Chondrocyte (in vitro differentiated cells): ENCODE measurements at regions not wholly inside any gene's neighbourhood (a gene's known extent, or its start where the extent isn't known, plus 50 kb on each side); places are given as distances from the start of the nearest gene placed in this dataset.

Experiments used
- DNase-seq: peaks from one replicate; pipeline ENCODE4 v3.0.0; 2021; ENCODE audit warnings: mixed read lengths, low spot score
- H3K27ac Mint-ChIP-seq: one replicate; pipeline ENCODE4 v1.8.0; 2021; ENCODE audit warnings: mild to moderate bottlenecking, moderate library complexity, mixed read lengths; ENCODE audit not compliant: unreplicated experiment
- H3K27me3 Mint-ChIP-seq: 2 replicates; pipeline ENCODE4 v1.8.0; 2021; ENCODE audit warnings: low read depth, mixed read lengths
- H3K36me3 Mint-ChIP-seq: 2 replicates; pipeline ENCODE4 v1.8.0; 2021; ENCODE audit warnings: low read depth, mixed read lengths
- H3K4me1 Mint-ChIP-seq: 2 replicates; pipeline ENCODE4 v1.8.0; 2021; ENCODE audit warnings: low read depth, mild to moderate bottlenecking, mixed read lengths
- H3K4me3 Mint-ChIP-seq: one replicate; pipeline ENCODE4 v1.8.0; 2021; ENCODE audit warnings: mild to moderate bottlenecking, moderate library complexity, mixed read lengths; ENCODE audit not compliant: unreplicated experiment
- H3K9me3 Mint-ChIP-seq: 2 replicates; pipeline ENCODE4 v1.8.0; 2021; ENCODE audit warnings: low read depth, mixed read lengths
- CTCF ChIP-seq: fragments of 200-600 bp; sonication (generic); IDR thresholded peaks from 2 replicates; pipeline ENCODE4 v1.5.0; 2021; ENCODE audit warnings: antibody characterized with exemption, mild to moderate bottlenecking, moderate library complexity

- H3K9me3 Mint-ChIP-seq = peaks cover 53% of the 10 kb centered on the region
- no peak overlapping the region for H3K27ac Mint-ChIP-seq
- H3K36me3 Mint-ChIP-seq = no peaks in the 10 kb centered on the region
- H3K4me1 Mint-ChIP-seq = no peaks in the 10 kb centered on the region
- no peak overlapping the region for H3K4me3 Mint-ChIP-seq
- DNase-seq = no peak
- TF ChIP-seq CTCF = no peak
- H3K27me3 Mint-ChIP-seq = no peaks in the 10 kb centered on the region
Measured at GRCh38 chr3:6035626-6036025, 825.3 kb upstream of the GRM7 start.

- no peak for TF ChIP-seq CTCF
- Mint-ChIP-seq H3K36me3 (no peaks in the 10 kb centered on the region), H3K4me3 (no peak overlapping the region), H3K27me3 (no peaks in the 10 kb centered on the region), H3K9me3 (peaks cover 37% of the 10 kb centered on the region), H3K27ac (no peak overlapping the region), H3K4me1 (no peaks in the 10 kb centered on the region)
- DNase-seq = no peak
Measured at GRCh38 chr3:6039971-6040370, 820.9 kb upstream of the GRM7 start.

GRCh38 chr3:6041894-6042293 lies 819.0 kb upstream of the GRM7 start:
- TF ChIP-seq CTCF = no peak
- DNase-seq = no peak
- Mint-ChIP-seq H3K36me3 (no peaks in the 10 kb centered on the region), H3K4me1 (no peaks in the 10 kb centered on the region), H3K27me3 (no peaks in the 10 kb centered on the region), H3K4me3 (no peak overlapping the region), H3K9me3 (peaks cover 40% of the 10 kb centered on the region), H3K27ac (no peak overlapping the region)

GRCh38 chr3:6047016-6047415 lies 813.9 kb upstream of the GRM7 start:
- H3K27me3 Mint-ChIP-seq = no peaks in the 10 kb centered on the region
- no peak for DNase-seq
- peaks cover 56% of the 10 kb centered on the region for H3K9me3 Mint-ChIP-seq
- H3K4me1 Mint-ChIP-seq = no peaks in the 10 kb centered on the region
- no peak for TF ChIP-seq CTCF
- peaks cover 2% of the 10 kb centered on the region for H3K36me3 Mint-ChIP-seq
- H3K27ac Mint-ChIP-seq = no peak overlapping the region
- no peak overlapping the region for H3K4me3 Mint-ChIP-seq

- Mint-ChIP-seq H3K9me3 (peaks cover 7% of the 10 kb centered on the region), H3K4me3 (no peak overlapping the region), H3K27me3 (no peaks in the 10 kb centered on the region), H3K27ac (no peak overlapping the region), H3K4me1 (no peaks in the 10 kb centered on the region), H3K36me3 (no peaks in the 10 kb centered on the region)
- TF ChIP-seq CTCF = no peak
- no peak for DNase-seq
Measured at GRCh38 chr3:6060251-6060650, 800.7 kb upstream of the GRM7 start.
